CD14-positive monocyte (primary cell): ENCODE measurements at regions not wholly inside any gene's neighbourhood (a gene's known extent, or its start where the extent isn't known, plus 50 kb on each side); places are given as distances from the start of the nearest gene placed in this dataset.

Experiments used
- DNase-seq, 3 donors: peaks; one replicate each; pipeline ENCODE4 v3.0.0-alpha.2; 2011 to 2022
- H2AFZ ChIP-seq: 2 replicates; pipeline ENCODE4 v1.6.0; 2012; ENCODE audit warnings: mild to moderate bottlenecking, low read depth, low read length, inconsistent platforms; ENCODE audit not compliant: insufficient read depth, poor library complexity, severe bottlenecking
- H3K27ac ChIP-seq, 2 donors: 1 replicate in 1 of 2; 2 replicates in 1 of 2; pipeline ENCODE4 v1.5.1; 2012 to 2013; ENCODE audit warnings: low read length in 2 of 2, control low read depth in 1 of 2, inconsistent platforms in 1 of 2, low read depth in 1 of 2, mild to moderate bottlenecking in 1 of 2
- H3K27me3 ChIP-seq, 2 donors: one replicate each; pipeline versions ENCODE4 v1.6.0 to v1.6.1; 2011 to 2013; ENCODE audit warnings: low read length in 2 of 2; ENCODE audit not compliant: control insufficient read depth in 2 of 2, insufficient read depth in 2 of 2
- H3K36me3 ChIP-seq, 2 donors: replicated peaks in 1 of 2; 1 replicate in 1 of 2; 2 replicates in 1 of 2; pipeline versions ENCODE4 v1.5.1 to v1.6.1; 2012 to 2013; ENCODE audit warnings: low read length in 2 of 2, control low read depth in 1 of 2, inconsistent platforms in 1 of 2, mild to moderate bottlenecking in 1 of 2; ENCODE audit not compliant: insufficient read depth in 2 of 2, control insufficient read depth in 1 of 2
- H3K4me1 ChIP-seq, 2 donors: 1 replicate in 1 of 2; 2 replicates in 1 of 2; pipeline versions ENCODE4 v1.5.1 to v1.6.1; 2012 to 2013; ENCODE audit warnings: low read length in 2 of 2, control low read depth in 1 of 2, inconsistent platforms in 1 of 2, mild to moderate bottlenecking in 1 of 2, moderate library complexity in 1 of 2; ENCODE audit not compliant: insufficient read depth in 2 of 2, control insufficient read depth in 1 of 2
- H3K4me2 ChIP-seq: replicated peaks from 2 replicates; pipeline ENCODE3; 2012; ENCODE audit warnings: low read length, moderate library complexity, mild to moderate bottlenecking; ENCODE audit not compliant: poor library complexity, severe bottlenecking; ENCODE audit errors: extremely low read depth
- H3K4me3 ChIP-seq, 3 experiments: fragments of 200-600 bp in 1 of 3; sonication (generic) in 1 of 3; replicated peaks in 1 of 3; 1 replicate in 2 of 3; 2 replicates in 1 of 3; pipeline ENCODE4 v1.5.1; 2011 to 2013; ENCODE audit warnings: low read length in 3 of 3, mild to moderate bottlenecking in 3 of 3, control low read depth in 2 of 3, low read depth in 2 of 3, inconsistent platforms in 1 of 3, moderate library complexity in 1 of 3
- H3K79me2 ChIP-seq: 2 replicates; pipeline ENCODE4 v1.6.0; 2012; ENCODE audit warnings: mild to moderate bottlenecking, control low read depth, inconsistent platforms, low read length, moderate library complexity; ENCODE audit not compliant: insufficient read depth
- H3K9ac ChIP-seq: 2 replicates; pipeline ENCODE4 v1.6.0; 2017; ENCODE audit warnings: low read length, mild to moderate bottlenecking; ENCODE audit not compliant: insufficient read depth, poor library complexity, severe bottlenecking
- H3K9me3 ChIP-seq, 2 donors: replicated peaks in 1 of 2; 1 replicate in 1 of 2; 2 replicates in 1 of 2; pipeline versions ENCODE4 v1.5.1 to v1.6.1; 2012 to 2013; ENCODE audit warnings: low read length in 2 of 2, control low read depth in 1 of 2; ENCODE audit not compliant: control insufficient read depth in 1 of 2, insufficient read depth in 1 of 2
- H4K20me1 ChIP-seq: 2 replicates; pipeline ENCODE4 v1.6.0; 2012; ENCODE audit warnings: mild to moderate bottlenecking, low read length, control low read depth, moderate library complexity; ENCODE audit not compliant: insufficient read depth
- H3K27ac Mint-ChIP-seq, 7 donors: one replicate each; pipeline ENCODE4 v1.8.0; 2020; ENCODE audit warnings: mild to moderate bottlenecking in 7 of 7, mixed read lengths in 7 of 7, moderate library complexity in 6 of 7, inconsistent platforms in 2 of 7
- H3K27me3 Mint-ChIP-seq, 3 donors: one replicate each; pipeline ENCODE4 v1.8.0; 2021 to 2022; ENCODE audit warnings: low read depth in 3 of 3, mild to moderate bottlenecking in 3 of 3, mixed read lengths in 3 of 3, moderate library complexity in 3 of 3, inconsistent platforms in 1 of 3
- H3K36me3 Mint-ChIP-seq, 2 donors: one replicate each; pipeline ENCODE4 v1.8.0; 2020; ENCODE audit warnings: mixed read lengths in 2 of 2, inconsistent platforms in 1 of 2, mild to moderate bottlenecking in 1 of 2
- H3K4me1 Mint-ChIP-seq: one replicate; pipeline ENCODE4 v1.8.0; 2020; ENCODE audit warnings: mild to moderate bottlenecking, mixed read lengths
- H3K4me3 Mint-ChIP-seq, 2 donors: one replicate each; pipeline ENCODE4 v1.8.0; 2020; ENCODE audit warnings: mild to moderate bottlenecking in 2 of 2, mixed read lengths in 2 of 2, moderate library complexity in 1 of 2
- H3K9me3 Mint-ChIP-seq, 7 donors: one replicate each; pipeline ENCODE4 v1.8.0; 2020 to 2022; ENCODE audit warnings: mixed read lengths in 7 of 7, mild to moderate bottlenecking in 6 of 7, moderate library complexity in 6 of 7, inconsistent platforms in 2 of 7
- CTCF ChIP-seq: fragments of 200-600 bp; IDR thresholded peaks from one replicate; pipeline ENCODE4 v1.8.0; 2022; ENCODE audit warnings: antibody characterized with exemption, mild to moderate bottlenecking
- WGBS: methylation state at CpG from one replicate; pipeline ENCODE4 v1.1.5; 2013; ENCODE audit warnings: missing lambda C conversion rate; ENCODE audit not compliant: insufficient coverage; 5-methylcytosine and 5-hydroxymethylcytosine counted together
- intact Hi-C, 2 donors: fragments of 100-400 bp; cut with micrococcal nuclease; formaldehyde crosslinking; loops; one replicate each; pipeline versions ENCODE4 v1.15.0 to v1.15.1; 2023

GRCh38 chr2:129641371-129641770 lies 338.1 kb upstream of the RAB6C start:
- no peak for DNase-seq
- H3K4me1 ChIP-seq, result no peaks in the 10 kb centered on the region
- no peaks in the 10 kb centered on the region for H3K79me2 ChIP-seq
- no peaks in the 10 kb centered on the region for H3K27me3 ChIP-seq
- no peaks in the 10 kb centered on the region for H4K20me1 ChIP-seq
- H3K9ac ChIP-seq, result no peak overlapping the region
- 86% methylated on average over 1 of the region's 2 CpGs for WGBS
- no peak overlapping the region for H3K4me3 Mint-ChIP-seq
- H3K27ac ChIP-seq, result no peak overlapping the region
- no peaks in the 10 kb centered on the region for H3K36me3 ChIP-seq
- H3K27ac Mint-ChIP-seq, result no peak overlapping the region
- peaks cover 0 to 6% (median 5%) of the 10 kb centered on the region in 7 donors for H3K9me3 Mint-ChIP-seq
- H3K36me3 Mint-ChIP-seq, result no peaks in the 10 kb centered on the region
- H3K4me1 Mint-ChIP-seq, result no peaks in the 10 kb centered on the region
- no peak overlapping the region for H2AFZ ChIP-seq
- H3K4me2 ChIP-seq, result no peak overlapping the region
- H3K27me3 Mint-ChIP-seq, result peaks cover 0 to 5% (median 0%) of the 10 kb centered on the region in 3 donors
- no peak overlapping the region for H3K4me3 ChIP-seq
- intact Hi-C loops, result no loop called here
- TF ChIP-seq CTCF, result no peak
- H3K9me3 ChIP-seq, result no peaks in the 10 kb centered on the region

GRCh38 chr2:129642526-129643043 lies 336.9 kb upstream of the RAB6C start:
- TF ChIP-seq CTCF, result no peak
- no peak overlapping the region for H2AFZ ChIP-seq
- no peaks in the 10 kb centered on the region for H3K4me1 ChIP-seq
- no peak overlapping the region for H3K4me2 ChIP-seq
- no peaks in the 10 kb centered on the region for H3K27me3 ChIP-seq
- intact Hi-C loops, result no loop called here
- WGBS, result no CpG with 5 or more reads among the region's 3 CpGs
- Mint-ChIP-seq H3K27me3 (peaks cover 0 to 5% (median 0%) of the 10 kb centered on the region in 3 donors), H3K4me1 (no peaks in the 10 kb centered on the region), H3K4me3 (no peak overlapping the region), H3K36me3 (no peaks in the 10 kb centered on the region), H3K27ac (no peak overlapping the region), H3K9me3 (peaks cover 0 to 10% (median 7%) of the 10 kb centered on the region in 7 donors)
- H3K79me2 ChIP-seq, result no peaks in the 10 kb centered on the region
- no peaks in the 10 kb centered on the region for H3K36me3 ChIP-seq
- no peak overlapping the region for H3K27ac ChIP-seq
- H3K4me3 ChIP-seq, result no peak overlapping the region
- no peaks in the 10 kb centered on the region for H4K20me1 ChIP-seq
- H3K9me3 ChIP-seq, result peaks cover 2 to 10% of the 10 kb centered on the region in 2 donors
- no peak overlapping the region for H3K9ac ChIP-seq
- no peak for DNase-seq
